NCI-H1048 (cell line): ENCODE measurements at regions not wholly inside any gene's neighbourhood (a gene's known extent, or its start where the extent isn't known, plus 50 kb on each side); places are given as distances from the start of the nearest gene placed in this dataset.

Experiments
- DNase-seq: peaks from one replicate; lab custom pipeline; 2025; lab: John Stamatoyannopoulos, UW

DNA sequence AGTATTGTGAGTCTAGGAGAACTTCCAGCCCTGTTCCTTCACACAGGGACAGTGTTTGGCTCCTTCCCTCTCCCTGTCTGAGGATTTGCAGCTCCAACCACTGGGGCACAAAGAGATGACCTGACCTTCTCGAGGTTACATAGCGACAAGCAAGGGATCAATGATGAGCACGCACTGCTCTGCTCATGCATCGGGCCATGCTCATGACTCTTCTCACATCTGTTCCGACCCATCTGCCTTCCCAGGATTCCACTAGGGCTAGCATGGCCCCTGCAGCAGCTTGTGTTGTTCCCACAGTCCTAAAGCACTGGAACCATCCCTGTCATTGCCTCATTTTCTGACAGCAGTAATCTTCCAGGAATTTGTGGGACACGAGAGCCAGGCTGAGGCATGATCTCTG, 78.8 kb upstream of the ARHGAP28 start:
- no peak for DNase-seq

- no peak for DNase-seq
These were observed 77.4 kb upstream of the ARHGAP28 start for GRCh38 chr18:6652098-6652497.

GRCh38 chr18:6653880-6654279, 75.6 kb upstream of the ARHGAP28 start:
- DNase-seq: no peak

DNA sequence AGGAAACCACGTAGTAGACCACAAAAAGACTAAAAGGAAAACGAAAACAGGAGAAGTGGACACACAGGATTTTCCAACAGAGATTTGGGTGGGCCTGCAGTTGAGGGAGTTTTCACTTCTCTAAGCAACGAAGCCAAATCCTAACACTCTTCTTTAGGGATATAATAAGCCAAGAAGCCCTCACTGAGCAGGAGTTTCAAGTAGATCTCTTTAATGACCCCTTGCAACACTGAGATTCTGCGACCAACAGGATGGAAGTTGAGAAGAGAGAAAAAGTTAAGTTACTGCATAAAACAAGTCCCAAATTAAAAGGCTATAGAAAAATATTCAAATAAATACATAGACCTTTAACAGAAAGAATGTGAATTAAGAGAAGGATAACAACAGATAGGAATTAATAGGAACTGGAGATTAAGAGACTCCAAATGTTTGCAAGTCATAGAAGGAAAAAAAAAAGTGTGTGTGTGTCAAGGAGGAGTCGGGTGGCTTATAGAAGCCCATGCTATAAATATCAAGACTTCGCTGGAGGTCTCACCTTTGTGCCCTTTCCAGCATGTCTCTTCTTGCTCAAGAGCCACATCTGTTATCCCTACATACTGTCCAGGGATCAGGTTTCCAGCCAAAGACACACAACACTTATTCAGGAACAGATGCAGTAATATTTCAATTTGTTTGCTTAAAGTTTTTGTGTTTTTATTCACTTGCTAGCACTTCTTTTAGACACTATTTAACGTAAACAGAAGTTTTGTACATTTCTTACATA, 69.4 kb upstream of the ARHGAP28 start:
- DNase-seq: no peak

- DNase-seq: no peak
These were observed 67.7 kb upstream of the ARHGAP28 start for GRCh38 chr18:6661692-6662415.

- no peak for DNase-seq
These were observed 63.4 kb upstream of the ARHGAP28 start for GRCh38 chr18:6666012-6666685.

DNA sequence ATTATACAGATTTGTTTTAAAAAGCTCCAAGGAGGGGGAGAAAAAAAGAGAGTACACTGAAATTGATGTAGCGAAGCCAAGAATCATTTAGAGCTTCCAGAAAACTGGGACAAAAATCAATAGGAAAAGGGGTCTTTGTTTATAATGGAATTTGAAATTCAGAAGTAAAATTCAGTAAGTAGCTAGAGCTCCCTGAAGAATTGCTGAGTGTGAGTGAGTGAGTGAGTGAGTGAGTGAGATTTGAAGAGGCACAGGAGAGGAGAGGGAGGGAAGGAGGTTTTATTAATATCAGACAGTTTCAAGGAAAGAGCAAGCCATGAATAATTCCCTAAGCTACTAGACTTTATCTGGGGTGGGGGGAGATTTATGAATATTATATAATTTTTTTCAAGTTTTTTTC, 60.7 kb upstream of the ARHGAP28 start:
- no peak for DNase-seq

- no peak for DNase-seq
These were observed 56.7 kb upstream of the ARHGAP28 start for GRCh38 chr18:6672821-6673308.

GRCh38 chr18:6677086-6677485, 52.4 kb upstream of the ARHGAP28 start:
- DNase-seq: no peak

GRCh38 chr18:6679201-6679600, 50.3 kb upstream of the ARHGAP28 start:
- no peak for DNase-seq
